Ascending aorta (tissue), 2 donors: ENCODE measurements at regions not wholly inside any gene's neighbourhood (a gene's known extent, or its start where the extent isn't known, plus 50 kb on each side); places are given as distances from the start of the nearest gene placed in this dataset.

Experiments used
- DNase-seq, 2 donors: peaks; one replicate each; pipeline ENCODE4 v3.0.0-alpha.2; 2019; ENCODE audit warnings: low spot score in 2 of 2
- H3K27ac ChIP-seq, 2 donors: fragments of 200-600 bp; sonication (generic); one replicate each; pipeline ENCODE4 v1.5.1; 2016 to 2017; ENCODE audit warnings: mild to moderate bottlenecking in 1 of 2
- H3K27me3 ChIP-seq: fragments of 200-600 bp; sonication (generic); one replicate; pipeline ENCODE4 v1.5.1; 2017
- H3K36me3 ChIP-seq, 2 donors: fragments of 200-600 bp; sonication (generic); one replicate each; pipeline ENCODE4 v1.5.1; 2016
- H3K4me1 ChIP-seq, 2 donors: fragments of 200-600 bp; sonication (generic); one replicate each; pipeline ENCODE4 v1.5.1; 2016 to 2017; ENCODE audit warnings: mild to moderate bottlenecking in 1 of 2
- H3K4me3 ChIP-seq, 2 donors: fragments of 200-600 bp; sonication (generic); one replicate each; pipeline ENCODE4 v1.5.1; 2016 to 2017; ENCODE audit warnings: mild to moderate bottlenecking in 1 of 2
- H3K9me3 ChIP-seq, 2 donors: fragments of 200-600 bp; sonication (generic); one replicate each; pipeline ENCODE4 v1.5.1; 2016
- CTCF ChIP-seq, 3 experiments: fragments of 200-600 bp in 2 of 3; fragments of 450-650 bp in 1 of 3; sonication (generic) in 2 of 3; IDR thresholded peaks; one replicate each; pipeline ENCODE4 v1.5.1; 2016 to 2019; ENCODE audit warnings: antibody characterized with exemption in 3 of 3, mild to moderate bottlenecking in 1 of 3, moderate library complexity in 1 of 3
- intact Hi-C: fragments of 100-400 bp; cut with DNase I; formaldehyde crosslinking; loops from one replicate; pipeline ENCODE4 v1.15.1; 2023

- intact Hi-C loops: loop anchor here (10.0 kb wide), 1 partner anchor 561 kb away; no protein-coding TSS in a partner anchor
- no peak overlapping the region for H3K4me3 ChIP-seq
- no peak for DNase-seq
- H3K36me3 ChIP-seq: no peaks in the 10 kb centered on the region
- no peaks in the 10 kb centered on the region for H3K27me3 ChIP-seq
- no peak for TF ChIP-seq CTCF (IDR thresholded peaks at IDR 0.05)
- no peak overlapping the region for H3K27ac ChIP-seq
- peaks cover 0 to 4% of the 10 kb centered on the region in 2 donors for H3K9me3 ChIP-seq
- H3K4me1 ChIP-seq: no peaks in the 10 kb centered on the region
Observed at GRCh38 chr9:2354216-2354615, 267.4 kb upstream of the VLDLR start.

- intact Hi-C loops: loop anchor here (10.0 kb wide), 1 partner anchor 560 kb away; no protein-coding TSS in a partner anchor
- TF ChIP-seq CTCF (IDR thresholded peaks at IDR 0.05): no peak
- H3K9me3 ChIP-seq: peaks cover 0 to 3% of the 10 kb centered on the region in 2 donors
- H3K27me3 ChIP-seq: no peaks in the 10 kb centered on the region
- H3K36me3 ChIP-seq: no peaks in the 10 kb centered on the region
- no peak overlapping the region for H3K4me3 ChIP-seq
- no peaks in the 10 kb centered on the region for H3K4me1 ChIP-seq
- no peak overlapping the region for H3K27ac ChIP-seq
- DNase-seq: no peak
Observed at GRCh38 chr9:2354856-2355696, 266.5 kb upstream of the VLDLR start.

- Histone ChIP-seq H3K27ac (no peak overlapping the region), H3K9me3 (peaks cover 0 to 1% of the 10 kb centered on the region in 2 donors), H3K4me1 (no peaks in the 10 kb centered on the region), H3K36me3 (no peaks in the 10 kb centered on the region), H3K27me3 (no peaks in the 10 kb centered on the region), H3K4me3 (no peak overlapping the region)
- intact Hi-C loops: loop anchor here (10.0 kb wide), 1 partner anchor 559 kb away; no protein-coding TSS in a partner anchor
- no peak for TF ChIP-seq CTCF (IDR thresholded peaks at IDR 0.05)
- DNase-seq: no peak
Observed at GRCh38 chr9:2355697-2355983, 265.9 kb upstream of the VLDLR start.

GRCh38 chr9:2356041-2356790 lies 265.4 kb upstream of the VLDLR start:
- H3K27me3 ChIP-seq: no peaks in the 10 kb centered on the region
- no peak overlapping the region for H3K4me3 ChIP-seq
- no peaks in the 10 kb centered on the region for H3K36me3 ChIP-seq
- no peak for TF ChIP-seq CTCF (IDR thresholded peaks at IDR 0.05)
- DNase-seq: no peak
- no peak overlapping the region for H3K27ac ChIP-seq
- intact Hi-C loops: loop anchor here (10.0 kb wide), 1 partner anchor 559 kb away; no protein-coding TSS in a partner anchor
- no peaks in the 10 kb centered on the region for H3K4me1 ChIP-seq
- H3K9me3 ChIP-seq: no peaks in the 10 kb centered on the region

- H3K9me3 ChIP-seq: no peaks in the 10 kb centered on the region
- DNase-seq: no peak
- H3K27me3 ChIP-seq: no peaks in the 10 kb centered on the region
- no peak for TF ChIP-seq CTCF (IDR thresholded peaks at IDR 0.05)
- H3K4me3 ChIP-seq: no peak overlapping the region
- H3K36me3 ChIP-seq: no peaks in the 10 kb centered on the region
- no peak overlapping the region for H3K27ac ChIP-seq
- intact Hi-C loops: loop anchor here (10.0 kb wide), 1 partner anchor 555 kb away; no protein-coding TSS in a partner anchor
- H3K4me1 ChIP-seq: no peaks in the 10 kb centered on the region
Observed at GRCh38 chr9:2359891-2360471, 261.6 kb upstream of the VLDLR start.
